ENCODE measurements at regions not wholly inside any gene's neighbourhood (a gene's known extent, or its start where the extent isn't known, plus 50 kb on each side); places are given as distances from the start of the nearest gene placed in this dataset.
"Not testable (repeated sequence)": the region's sequence is repeated elsewhere in the genome, so short reads cannot be mapped to it uniquely, and the experiment has no call there.

- no peak for DNase-seq (ENCODE audit: low spot score)
Measured at GRCh38 chr2:234797566-234798250, 154.1 kb upstream of the SH3BP4 start.

GRCh38 chr2:234796045-234796591 lies 155.7 kb upstream of the SH3BP4 start:
- no peak for DNase-seq (ENCODE audit: low spot score)

DNA sequence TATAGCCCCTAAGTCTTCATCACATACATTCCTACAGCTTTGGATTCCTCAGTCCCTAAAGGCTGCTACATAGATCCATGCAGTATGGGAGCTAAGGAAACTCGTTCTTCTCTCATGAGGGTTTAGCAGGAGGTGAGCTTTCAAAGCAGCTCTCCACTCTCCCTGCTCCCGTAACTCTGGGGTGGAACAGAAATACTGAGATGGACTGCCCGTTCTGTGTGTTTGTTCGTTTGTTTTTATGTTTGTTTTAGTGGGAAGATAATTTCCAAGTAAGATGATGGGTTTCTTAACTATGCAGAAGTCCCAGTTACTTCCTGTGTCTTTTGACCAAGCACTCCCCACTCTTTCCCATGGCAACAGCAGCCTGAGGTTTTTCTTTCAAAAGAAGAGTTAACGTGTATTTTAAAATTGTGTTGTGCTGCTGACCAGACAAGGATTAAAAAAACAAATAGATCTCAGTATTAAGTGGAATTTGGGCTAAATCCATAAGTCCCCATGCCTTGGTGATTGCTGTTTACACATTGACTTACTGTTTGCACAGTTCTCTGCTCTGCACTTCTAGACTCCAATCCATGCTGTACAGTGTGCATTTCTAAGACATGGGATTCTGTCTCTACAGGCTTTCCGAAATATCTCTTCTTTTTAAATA lies 156.4 kb upstream of the SH3BP4 start:
- no peak for DNase-seq (ENCODE audit: low spot score)

DNA sequence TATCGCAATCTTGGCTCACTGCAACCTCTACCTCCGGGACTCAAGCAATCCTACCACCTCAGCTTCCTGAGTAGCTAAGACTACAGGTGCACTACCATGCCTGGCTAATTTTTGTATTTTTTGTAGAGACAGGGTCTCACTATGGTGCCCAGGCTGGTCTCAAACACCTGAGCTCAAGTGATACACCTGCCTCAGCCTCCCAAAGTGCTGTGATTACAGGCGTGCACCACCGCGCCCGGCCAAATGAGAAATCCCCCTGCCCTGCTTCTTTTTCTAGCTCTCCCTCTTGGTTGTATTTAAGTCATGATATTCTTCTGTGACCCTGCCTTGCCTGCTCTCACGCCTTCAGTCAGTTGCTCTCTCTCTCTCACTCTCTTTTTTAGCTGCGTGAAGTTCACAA lies 157.0 kb upstream of the SH3BP4 start:
- no peak for DNase-seq (ENCODE audit: low spot score)

DNA sequence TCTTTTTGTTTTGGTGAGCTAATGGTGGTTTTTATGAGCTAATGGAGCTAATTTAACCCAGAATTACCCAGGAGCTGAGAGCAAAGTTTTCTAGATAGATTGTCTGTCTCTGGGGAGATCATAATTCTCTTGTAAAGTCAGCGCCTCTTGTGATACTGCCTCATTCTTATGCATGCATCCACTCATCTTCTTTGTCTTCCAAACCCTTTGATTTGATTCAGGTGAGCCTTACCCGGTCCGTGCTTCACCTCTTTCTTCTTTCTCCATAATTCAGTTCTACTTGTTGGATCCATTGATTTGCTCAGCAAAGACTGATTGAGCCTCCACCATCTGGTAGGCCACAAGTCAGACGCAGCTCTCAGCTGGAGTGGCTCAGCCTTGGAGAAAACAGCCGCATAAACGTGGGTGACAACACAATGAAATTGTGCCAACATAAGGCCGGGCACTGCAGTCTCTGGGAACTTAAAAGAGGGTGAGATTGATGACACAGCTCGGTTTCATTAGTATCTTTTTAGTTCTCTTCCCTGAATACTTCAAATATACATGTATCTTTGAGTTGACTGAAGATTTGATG lies 158.5 kb upstream of the SH3BP4 start:
- no peak for DNase-seq (ENCODE audit: low spot score)

GRCh38 chr2:234792621-234793022 lies 159.2 kb upstream of the SH3BP4 start:
- DNase-seq (ENCODE audit: low spot score) = no peak

DNA sequence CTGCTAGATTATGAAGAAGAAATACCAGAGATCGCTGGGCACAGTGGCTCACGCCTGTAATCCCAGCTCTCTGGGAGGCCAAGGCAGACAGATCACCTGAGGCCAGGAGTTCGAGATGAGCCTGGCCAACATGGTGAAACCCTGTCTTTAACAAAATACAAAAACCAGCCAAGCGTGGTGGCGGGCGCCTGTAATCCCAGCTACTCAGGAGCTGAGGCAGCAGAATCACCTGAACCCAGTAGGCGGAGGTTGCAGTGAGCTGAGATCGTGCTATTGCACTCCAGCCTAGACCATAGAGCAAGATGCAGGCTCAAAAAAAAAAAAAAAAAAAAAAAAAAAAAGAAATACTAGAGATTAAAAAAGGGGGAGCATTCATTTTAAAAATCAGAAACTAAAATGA lies 159.7 kb upstream of the SH3BP4 start:
- DNase-seq (ENCODE audit: low spot score) = not testable (repeated sequence)

- DNase-seq (ENCODE audit: low spot score) = no peak
Measured at GRCh38 chr2:234790380-234790779, 161.4 kb upstream of the SH3BP4 start.

DNA sequence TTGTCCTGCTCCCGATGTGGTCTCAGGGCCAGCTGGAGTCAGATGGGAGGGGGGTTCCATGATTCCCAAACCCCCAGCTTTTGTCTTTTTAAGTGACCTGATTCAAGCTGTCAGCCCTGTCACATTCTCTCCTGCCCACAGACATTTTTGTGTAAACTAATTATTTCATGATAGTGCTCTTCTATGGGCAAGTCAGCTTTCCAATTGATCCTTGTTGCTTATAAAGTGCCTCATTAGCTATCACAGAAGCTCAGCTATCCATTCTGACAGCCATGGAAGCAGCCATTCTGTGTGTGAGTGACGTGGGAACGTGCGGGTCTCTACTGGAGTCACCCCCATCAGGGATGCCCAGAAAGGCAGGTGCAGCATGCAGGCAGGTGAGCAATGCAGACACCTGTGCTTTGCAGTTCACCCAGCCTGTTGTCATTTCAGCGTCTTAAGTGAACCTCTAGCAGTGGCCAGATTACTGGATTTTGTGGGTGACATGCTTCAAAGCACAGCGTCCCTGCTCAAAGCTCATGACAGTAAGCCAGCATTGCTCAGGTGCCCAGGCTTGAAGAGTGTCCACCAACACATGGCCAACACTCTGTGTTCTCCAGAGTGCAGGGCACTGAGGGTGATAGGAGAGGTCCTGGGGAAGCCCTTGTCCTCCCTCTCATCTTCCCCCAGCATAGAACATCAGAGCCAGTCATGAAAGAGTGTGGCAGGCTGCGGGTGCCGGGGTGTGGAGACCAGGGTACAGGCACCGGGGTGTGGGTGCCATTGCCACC lies 162.1 kb upstream of the SH3BP4 start:
- DNase-seq (ENCODE audit: low spot score) = no peak

DNA sequence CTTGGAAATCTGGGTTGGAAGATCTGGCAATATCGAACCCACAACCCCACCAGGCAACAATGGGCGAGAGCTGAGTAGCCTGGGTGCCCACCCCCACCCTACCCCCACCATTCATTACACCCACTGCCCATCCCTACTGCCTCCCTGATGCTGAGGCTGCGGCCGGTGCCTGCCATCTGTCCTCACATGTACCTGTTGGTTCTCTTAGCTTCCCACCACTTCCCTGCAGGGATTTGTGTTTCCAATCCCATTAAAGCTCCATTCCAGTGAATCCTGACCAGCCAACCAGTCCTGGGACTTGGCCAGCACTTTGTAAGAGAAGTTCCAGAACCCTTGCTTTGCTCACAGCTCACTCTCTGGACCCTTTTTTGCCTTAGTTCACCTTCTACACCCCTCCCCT lies 163.0 kb upstream of the SH3BP4 start:
- no peak for DNase-seq (ENCODE audit: low spot score)

DNA sequence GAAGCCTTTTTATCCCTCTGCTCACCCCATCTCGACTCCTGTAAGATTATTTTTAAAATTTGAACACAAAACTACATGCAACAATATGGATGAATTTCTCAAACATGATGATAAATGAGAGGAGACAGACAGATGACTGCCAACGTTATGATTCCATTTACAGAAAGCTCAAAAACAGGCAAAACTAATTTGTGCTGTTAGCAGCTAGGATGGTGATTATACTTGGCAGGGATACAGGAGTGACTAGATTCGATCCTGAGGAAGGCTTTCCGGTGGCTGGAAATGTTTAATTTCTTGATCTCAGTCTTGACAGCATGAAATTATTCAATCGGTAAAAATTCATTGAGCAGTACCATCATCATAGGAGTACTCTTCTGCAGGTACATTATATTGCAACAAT lies 163.4 kb upstream of the SH3BP4 start:
- DNase-seq (ENCODE audit: low spot score) = no peak

DNA sequence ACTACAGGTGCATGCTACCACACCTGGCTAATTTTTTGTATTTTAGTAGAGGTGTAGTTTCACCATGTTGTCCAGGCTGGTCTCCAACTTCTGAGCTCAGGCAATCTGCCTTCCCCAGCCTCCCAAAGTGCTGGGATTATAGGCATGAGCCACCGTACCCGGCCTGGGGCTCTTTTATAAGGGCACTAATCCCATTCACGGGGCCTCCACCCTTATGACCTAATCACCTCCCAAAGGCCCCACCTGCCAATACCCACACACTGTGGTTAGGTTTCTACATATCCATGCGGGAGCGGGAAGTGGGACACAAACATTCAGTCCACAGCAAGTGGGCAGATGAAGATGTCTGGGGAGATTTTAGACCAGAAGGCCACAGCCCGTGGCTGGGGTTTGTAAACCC lies 164.7 kb upstream of the SH3BP4 start:
- DNase-seq (ENCODE audit: low spot score) = no peak

DNA sequence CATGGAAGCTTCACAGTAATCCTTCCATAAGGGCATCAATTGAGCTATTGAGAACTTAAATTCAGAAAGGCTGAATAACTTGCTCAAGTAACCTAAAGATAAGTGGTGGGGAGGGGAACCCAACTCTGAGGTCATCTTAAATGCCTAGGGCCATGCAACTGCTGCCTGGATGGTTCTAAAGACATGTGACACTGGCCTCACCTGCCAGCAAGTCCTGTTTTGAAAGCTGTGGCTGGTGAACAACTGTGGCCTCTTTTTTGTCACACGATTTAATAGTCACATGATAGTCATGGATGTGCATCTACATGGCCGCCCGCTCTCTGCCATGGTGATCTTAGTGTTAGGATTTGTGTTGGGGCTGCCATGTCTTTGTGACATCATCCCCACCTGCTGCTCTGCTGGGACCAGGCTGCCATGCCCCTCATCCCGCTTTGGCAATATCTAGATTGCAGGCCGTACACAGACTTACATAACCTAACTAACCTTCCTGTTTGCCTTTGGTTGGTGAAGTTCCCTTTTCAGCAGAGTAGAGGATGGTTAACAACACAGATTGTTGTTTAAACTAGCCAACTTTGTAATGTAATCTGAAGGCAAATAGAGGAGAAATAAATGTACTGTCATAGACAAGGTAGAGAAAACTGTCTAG lies 177.9 kb upstream of the SH3BP4 start:
- DNase-seq (ENCODE audit: low spot score) = no peak

DNA sequence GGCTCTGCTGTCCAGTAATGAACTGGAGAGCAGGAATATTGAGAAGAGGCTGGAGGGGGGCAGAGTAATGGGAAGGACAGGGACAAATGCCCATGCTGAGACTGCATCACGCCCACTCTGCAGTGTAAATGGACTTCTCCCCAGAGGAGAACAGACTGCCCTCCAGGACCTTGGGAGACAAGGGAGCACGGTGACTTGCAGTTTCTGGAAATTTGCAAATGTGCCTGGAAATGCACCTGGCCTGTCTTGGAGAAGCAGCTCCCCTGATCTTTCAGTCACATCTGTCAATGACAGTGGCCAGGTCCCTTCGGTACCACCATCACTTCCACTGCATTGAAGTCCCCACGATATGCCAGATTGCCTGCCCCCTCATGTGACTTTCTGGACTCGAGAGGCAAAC lies 178.7 kb upstream of the SH3BP4 start:
- DNase-seq (ENCODE audit: low spot score) = no peak

GRCh38 chr2:234772733-234773060 lies 179.1 kb upstream of the SH3BP4 start:
- no peak for DNase-seq (ENCODE audit: low spot score)

DNA sequence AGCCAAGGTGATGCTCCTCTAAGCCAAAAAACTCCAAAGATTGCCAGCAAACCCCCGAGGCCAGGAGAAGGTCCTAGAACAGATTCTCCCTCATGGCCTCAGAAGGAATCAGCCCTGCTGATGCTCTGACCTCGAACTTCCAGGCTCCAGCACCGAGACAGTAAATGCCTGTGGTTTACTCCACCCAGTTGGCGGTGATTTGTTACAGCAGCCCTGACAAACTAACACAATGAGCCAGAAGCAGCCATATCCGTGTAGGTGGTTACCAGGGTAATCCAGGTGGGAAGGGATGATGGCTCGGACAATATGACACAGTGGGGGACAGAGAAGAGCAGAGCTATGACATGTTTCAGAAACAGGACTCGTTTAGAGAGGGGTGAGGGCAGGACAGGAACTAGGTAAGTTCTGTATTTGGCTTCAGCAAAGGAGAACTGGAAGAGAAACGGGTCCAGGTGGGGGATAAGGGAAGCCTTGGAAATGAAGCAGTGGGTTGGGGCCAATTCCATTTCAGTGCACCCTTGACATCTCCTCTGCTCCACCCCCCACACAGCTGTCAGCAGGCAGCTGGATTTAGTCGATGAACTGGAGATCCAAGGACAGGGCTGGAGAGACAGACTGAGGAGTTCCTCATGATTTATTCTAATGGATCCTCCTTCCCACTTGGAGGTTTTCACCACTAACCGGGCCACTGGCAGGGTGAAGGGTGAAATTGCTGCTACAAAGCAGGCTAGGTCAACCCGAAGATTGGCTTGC lies 179.7 kb upstream of the SH3BP4 start:
- no peak for DNase-seq (ENCODE audit: low spot score)

DNA sequence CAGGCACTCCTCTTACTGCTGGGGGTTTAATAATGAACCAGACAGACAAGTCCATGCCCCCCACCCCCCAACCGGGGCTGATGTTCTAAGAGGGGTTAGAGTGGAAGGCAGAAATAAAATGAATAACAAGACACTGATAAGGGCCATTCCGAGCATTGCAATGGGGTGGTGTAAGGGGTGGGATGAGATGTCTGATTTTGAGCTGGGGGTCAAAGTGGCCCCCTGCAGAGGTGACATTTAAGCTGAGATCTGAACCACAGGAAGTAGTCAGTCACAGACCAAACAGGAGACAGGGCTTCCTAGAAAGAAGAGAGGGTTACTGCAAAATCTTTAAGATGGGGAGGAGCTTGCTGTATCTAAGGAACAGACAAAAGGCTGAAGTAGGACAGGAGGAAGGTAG lies 180.6 kb upstream of the SH3BP4 start:
- DNase-seq (ENCODE audit: low spot score) = no peak

DNA sequence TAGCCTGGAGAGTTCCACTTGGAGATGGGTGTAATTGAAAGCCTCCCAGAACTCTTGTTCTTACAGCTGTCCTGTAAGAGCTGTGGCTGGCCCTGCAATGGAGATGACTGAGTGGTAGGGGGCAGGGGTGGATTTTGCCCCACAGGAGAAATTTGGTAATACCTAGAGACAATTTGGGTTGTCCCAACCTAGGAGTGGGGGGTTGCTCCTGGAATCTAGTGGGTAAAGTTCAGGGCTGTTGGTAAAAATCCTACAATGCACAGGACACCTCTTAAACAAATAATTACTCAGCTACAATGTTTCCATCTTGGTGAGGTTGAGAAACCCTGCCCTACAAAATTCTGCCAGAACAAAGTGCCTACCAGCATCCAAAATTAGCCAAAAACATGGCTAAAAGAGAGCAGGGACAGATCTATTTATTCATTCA lies 181.1 kb upstream of the SH3BP4 start:
- no peak for DNase-seq (ENCODE audit: low spot score)

DNA sequence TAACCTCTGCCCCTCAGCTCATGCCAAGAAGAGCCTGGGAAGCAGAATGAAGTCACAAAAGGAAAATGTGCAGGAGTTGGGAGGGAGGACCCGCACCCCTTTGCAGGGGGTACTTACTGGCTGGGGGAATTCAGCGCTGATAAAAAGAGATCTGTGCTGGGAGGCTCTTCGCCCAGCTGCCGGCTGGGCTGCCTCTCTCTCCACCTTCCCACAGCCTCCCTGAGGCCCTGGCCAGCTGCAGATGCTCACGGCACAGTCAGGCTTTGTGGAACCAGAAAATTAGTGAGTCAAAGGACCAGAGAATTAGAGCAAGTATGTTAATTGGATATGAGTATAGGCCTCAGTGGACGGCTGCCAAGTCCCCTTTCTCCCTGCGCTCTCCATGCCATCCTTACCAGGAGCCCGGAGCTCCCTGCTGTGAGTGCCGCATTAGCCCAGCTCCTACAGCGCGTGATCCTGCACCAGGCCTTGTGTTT lies 181.7 kb upstream of the SH3BP4 start:
- no peak for DNase-seq (ENCODE audit: low spot score)

DNA sequence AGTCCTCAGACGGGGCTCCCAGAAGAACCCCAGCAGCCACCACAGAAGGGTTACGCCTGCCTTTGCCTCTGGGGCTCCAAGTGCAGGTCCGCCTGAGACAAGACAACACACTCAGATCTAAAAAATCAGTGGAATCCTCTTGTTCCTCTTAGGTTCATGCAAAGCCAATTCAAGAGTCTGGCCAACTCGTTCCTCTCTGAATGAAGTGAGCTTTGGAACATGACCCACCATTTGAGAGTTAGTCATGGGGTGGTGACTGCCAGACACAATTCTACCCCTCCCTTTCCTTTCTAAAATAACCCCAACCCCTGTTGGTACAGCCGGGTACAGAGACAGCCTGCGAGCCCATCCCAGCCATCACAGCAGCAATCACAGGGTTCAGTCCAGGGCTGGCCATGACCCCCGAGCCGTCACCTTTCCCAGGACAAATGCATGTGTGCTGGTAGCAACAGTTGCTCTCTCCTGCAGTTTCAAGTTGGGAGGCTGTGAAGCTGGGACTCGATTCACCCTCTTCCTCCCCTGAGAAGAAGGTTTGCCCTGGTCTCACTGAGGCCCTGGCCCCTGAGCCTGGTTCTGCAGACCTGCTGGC lies 183.1 kb upstream of the SH3BP4 start:
- DNase-seq (ENCODE audit: low spot score) = no peak

DNA sequence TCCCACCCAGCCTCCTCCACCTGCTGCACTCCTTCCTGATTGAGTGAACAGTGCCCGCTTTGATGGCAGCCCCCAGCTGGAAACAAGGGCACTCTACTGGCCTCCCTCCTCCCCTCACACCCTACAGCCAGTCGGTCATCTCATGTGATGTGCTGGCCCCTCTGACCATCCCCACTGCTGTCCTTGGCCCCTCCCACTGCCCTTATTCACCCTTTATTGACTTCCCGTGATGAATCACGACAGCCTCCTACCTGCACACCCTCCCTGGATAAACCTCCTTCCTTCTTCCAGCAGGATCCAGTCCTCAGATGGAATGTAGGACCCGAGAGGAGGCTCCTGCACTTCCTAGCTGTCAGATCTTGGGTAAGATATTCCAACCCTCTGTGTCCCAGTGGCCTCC lies 186.5 kb upstream of the SH3BP4 start:
- no peak for DNase-seq (ENCODE audit: low spot score)
